ENCODE measurements at regions not wholly inside any gene's neighbourhood (a gene's known extent, or its start where the extent isn't known, plus 50 kb on each side); places are given as distances from the start of the nearest gene placed in this dataset.

- no peak for TF ChIP-seq YY1 (IDR thresholded peaks at IDR 0.05; ENCODE audit: low read depth)
- TF ChIP-seq TAF1 (IDR thresholded peaks at IDR 0.05; ENCODE audit: low read depth): no peak
- TF ChIP-seq USF1 (IDR thresholded peaks at IDR 0.05): no peak
- no peak for TF ChIP-seq CREB1 (IDR thresholded peaks at IDR 0.05; ENCODE audit: low read depth)
Observed at GRCh38 chr21:35644523-35644922, 415.8 kb downstream of the SETD4 start.

Data from Ishikawa (cell line).